H9 (cell line): ENCODE measurements at regions not wholly inside any gene's neighbourhood (a gene's known extent, or its start where the extent isn't known, plus 50 kb on each side); places are given as distances from the start of the nearest gene placed in this dataset.

Experiments used
- DNase-seq: peaks from one replicate; pipeline ENCODE4 v3.0.0-alpha.2; 2017
- H2AFZ ChIP-seq: one replicate; pipeline ENCODE4 v1.6.1; 2013; ENCODE audit warnings: mild to moderate bottlenecking, low read length, control low read depth, moderate library complexity
- H2AK5ac ChIP-seq: 2 replicates; pipeline ENCODE4 v1.6.1; 2013; ENCODE audit warnings: low read length, control low read depth, mixed read lengths; ENCODE audit not compliant: insufficient read length
- H2BK120ac ChIP-seq: one replicate; pipeline ENCODE4 v1.6.1; 2013; ENCODE audit warnings: low read depth, mild to moderate bottlenecking, low read length, control low read depth, inconsistent platforms; ENCODE audit not compliant: poor library complexity, severe bottlenecking
- H2BK12ac ChIP-seq: 2 replicates; pipeline ENCODE4 v1.6.1; 2013; ENCODE audit warnings: low read length, control low read depth, mixed read lengths, low read depth; ENCODE audit not compliant: insufficient read length
- H2BK15ac ChIP-seq: 2 replicates; pipeline ENCODE4 v1.6.1; 2013; ENCODE audit warnings: low read depth, low read length, control low read depth
- H2BK20ac ChIP-seq: one replicate; pipeline ENCODE4 v1.6.1; 2013; ENCODE audit warnings: low read depth, mild to moderate bottlenecking, low read length, control low read depth, inconsistent platforms; ENCODE audit not compliant: poor library complexity, severe bottlenecking
- H2BK5ac ChIP-seq: 2 replicates; pipeline ENCODE4 v1.6.1; 2013; ENCODE audit warnings: low read length, control low read depth, mixed read lengths; ENCODE audit not compliant: insufficient read length
- H3K14ac ChIP-seq: 2 replicates; pipeline ENCODE4 v1.6.1; 2013; ENCODE audit warnings: low read length, control low read depth; ENCODE audit not compliant: insufficient read depth
- H3K18ac ChIP-seq: 2 replicates; pipeline ENCODE4 v1.6.1; 2013; ENCODE audit warnings: low read depth, mild to moderate bottlenecking, mixed read lengths, low read length, control low read depth; ENCODE audit not compliant: insufficient read length
- H3K23ac ChIP-seq: 2 replicates; pipeline ENCODE4 v1.6.1; 2013; ENCODE audit warnings: low read length, control low read depth, mixed read lengths, low read depth; ENCODE audit not compliant: insufficient read length
- H3K23me2 ChIP-seq: 2 replicates; pipeline ENCODE4 v1.6.1; 2013; ENCODE audit warnings: low read depth, mild to moderate bottlenecking, mixed read lengths, low read length, control low read depth; ENCODE audit not compliant: insufficient read length, poor library complexity, severe bottlenecking
- H3K27ac ChIP-seq: 2 replicates; pipeline ENCODE4 v1.5.1; 2013; ENCODE audit warnings: low read length, control low read depth, mixed read lengths, low read depth; ENCODE audit not compliant: insufficient read length
- H3K27me3 ChIP-seq: 2 replicates; pipeline ENCODE4 v1.6.1; 2013; ENCODE audit warnings: low read length, control low read depth, inconsistent platforms; ENCODE audit not compliant: insufficient read depth
- H3K4ac ChIP-seq: 2 replicates; pipeline ENCODE4 v1.6.1; 2013; ENCODE audit warnings: low read depth, mild to moderate bottlenecking, control low read depth, inconsistent platforms, low read length, moderate library complexity
- H3K4me1 ChIP-seq: 2 replicates; pipeline ENCODE4 v1.6.1; 2013; ENCODE audit warnings: low read length, control low read depth, inconsistent platforms; ENCODE audit not compliant: insufficient read depth
- H3K4me2 ChIP-seq: 2 replicates; pipeline ENCODE4 v1.6.1; 2013; ENCODE audit warnings: low read length, control low read depth, mixed read lengths; ENCODE audit not compliant: insufficient read length, insufficient read depth
- H3K56ac ChIP-seq: 2 replicates; pipeline ENCODE4 v1.6.1; 2013; ENCODE audit warnings: low read depth, mild to moderate bottlenecking, mixed read lengths, low read length, control low read depth; ENCODE audit not compliant: insufficient read length
- H3K79me1 ChIP-seq: 2 replicates; pipeline ENCODE4 v1.6.1; 2013; ENCODE audit warnings: low read depth, mild to moderate bottlenecking, moderate library complexity, low read length, control low read depth, inconsistent platforms; ENCODE audit not compliant: insufficient read depth, poor library complexity, severe bottlenecking
- H3K79me2 ChIP-seq: 2 replicates; pipeline ENCODE4 v1.6.1; 2013; ENCODE audit warnings: low read length, control low read depth, inconsistent platforms; ENCODE audit not compliant: insufficient read depth
- H3K9ac ChIP-seq: 2 replicates; pipeline ENCODE4 v1.6.1; 2013; ENCODE audit warnings: low read length, control low read depth, mixed read lengths; ENCODE audit not compliant: insufficient read length; ENCODE audit errors: extremely low read depth
- H3K9me3 ChIP-seq: one replicate; pipeline ENCODE4 v1.6.1; 2013; ENCODE audit warnings: low read depth, low read length, inconsistent platforms; ENCODE audit not compliant: control insufficient read depth
- H3T11ph ChIP-seq: one replicate; pipeline ENCODE4 v1.6.1; 2013; ENCODE audit warnings: mild to moderate bottlenecking, low read length, control low read depth, inconsistent platforms
- H4K20me1 ChIP-seq: one replicate; pipeline ENCODE4 v1.6.1; 2013; ENCODE audit not compliant: control insufficient read depth, insufficient read length, insufficient read depth
- H4K5ac ChIP-seq: 2 replicates; pipeline ENCODE4 v1.6.1; 2013; ENCODE audit warnings: low read depth, mild to moderate bottlenecking, mixed read lengths, low read length, control low read depth; ENCODE audit not compliant: insufficient read length
- H4K8ac ChIP-seq: replicated peaks from 2 replicates; pipeline ENCODE4 v1.6.1; 2013; ENCODE audit warnings: low read length, control low read depth, mixed read lengths, low read depth; ENCODE audit not compliant: insufficient read length
- H4K91ac ChIP-seq: 2 replicates; pipeline ENCODE4 v1.6.1; 2013; ENCODE audit warnings: low read depth, mild to moderate bottlenecking, moderate library complexity, mixed read lengths, low read length, control low read depth; ENCODE audit not compliant: insufficient read length
- H3K27ac Mint-ChIP-seq, 3 experiments: 2 replicates in 2 of 3; 3 replicates in 1 of 3; pipeline ENCODE4 v1.8.0; 2020 to 2021; ENCODE audit warnings: mixed read lengths in 3 of 3, mild to moderate bottlenecking in 1 of 3, moderate library complexity in 1 of 3
- H3K27me3 Mint-ChIP-seq: 2 replicates; pipeline ENCODE4 v1.8.0; 2021; ENCODE audit warnings: low read depth, mild to moderate bottlenecking, moderate library complexity, mixed read lengths
- H3K36me3 Mint-ChIP-seq, 3 experiments: 2 replicates in 2 of 3; 3 replicates in 1 of 3; pipeline ENCODE4 v1.8.0; 2020 to 2021; ENCODE audit warnings: low read depth in 3 of 3, mixed read lengths in 3 of 3; ENCODE audit not compliant: insufficient read depth in 1 of 3
- H3K4me1 Mint-ChIP-seq, 2 experiments: 2 replicates each; pipeline ENCODE4 v1.8.0; 2020; ENCODE audit warnings: mixed read lengths in 2 of 2
- H3K4me3 Mint-ChIP-seq, 2 experiments: 2 replicates in 1 of 2; 3 replicates in 1 of 2; pipeline ENCODE4 v1.8.0; 2020 to 2021; ENCODE audit warnings: mild to moderate bottlenecking in 2 of 2, mixed read lengths in 2 of 2, moderate library complexity in 1 of 2
- H3K9me3 Mint-ChIP-seq, 2 experiments: 2 replicates in 1 of 2; 3 replicates in 1 of 2; pipeline ENCODE4 v1.8.0; 2020; ENCODE audit warnings: mild to moderate bottlenecking in 2 of 2, mixed read lengths in 2 of 2, moderate library complexity in 1 of 2
- TF ChIP-seq, protein P1 (sequence below): fragments of 200-600 bp; sonication (generic); conservative IDR thresholded peaks from 3 replicates; pipeline ENCODE4 v1.8.0; 2021; ENCODE audit warnings: antibody characterized with exemption, mild to moderate bottlenecking

DNA sequence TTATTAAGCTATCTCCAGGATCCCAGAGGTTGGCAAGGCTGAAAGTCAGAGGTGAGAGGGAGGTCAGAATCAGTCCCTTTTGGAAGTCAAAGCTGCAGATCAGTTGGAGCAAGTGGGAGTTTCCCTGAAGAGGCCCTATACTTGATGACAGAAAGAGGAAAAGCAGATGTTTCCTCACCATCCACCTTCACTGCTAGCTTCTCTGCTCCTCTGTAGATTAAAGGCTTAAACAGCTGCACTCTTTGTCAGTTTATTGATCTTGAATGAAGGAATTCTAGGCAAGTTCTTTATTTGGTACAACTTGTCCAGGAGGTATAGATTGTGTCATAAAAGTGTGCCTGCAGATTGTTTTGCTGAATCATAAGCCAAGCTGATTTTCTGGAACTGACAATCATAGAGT lies 408.2 kb upstream of the TGFBR2 start:
- Histone ChIP-seq H3K23ac (no peak overlapping the region), H3K79me2 (no peaks in the 10 kb centered on the region), H3K9me3 (no peaks in the 10 kb centered on the region), H2AK5ac (no peak overlapping the region), H3K79me1 (no peaks in the 10 kb centered on the region), H4K5ac (no peak overlapping the region), H3K27ac (no peak overlapping the region), H3K4ac (no peak overlapping the region), H4K20me1 (no peaks in the 10 kb centered on the region), H2BK5ac (no peak overlapping the region), H3K4me2 (no peak overlapping the region), H3K14ac (no peak overlapping the region), H4K8ac (no peak overlapping the region), H2BK15ac (no peak overlapping the region), H3K56ac (no peak overlapping the region), H2BK20ac (no peak overlapping the region), H3K18ac (no peak overlapping the region), H2AFZ (no peak overlapping the region), H3K23me2 (no peaks in the 10 kb centered on the region), H3K4me1 (no peaks in the 10 kb centered on the region; the same call in 1 of the 2 replicates), H3K27me3 (no peaks in the 10 kb centered on the region), H3K9ac (no peak overlapping the region), H2BK12ac (no peak overlapping the region), H3T11ph (no peak overlapping the region), H4K91ac (no peak overlapping the region), H2BK120ac (no peak overlapping the region)
- Mint-ChIP-seq H3K4me3 (no peak overlapping the region), H3K9me3 (peaks cover 2 to 3% of the 10 kb centered on the region in 2 experiments; a peak in 2 of 5 replicates), H3K36me3 (no peaks in the 10 kb centered on the region), H3K4me1 (peaks cover 0 to 4% of the 10 kb centered on the region in 2 experiments; a peak in 2 of 4 replicates), H3K27ac (peak overlapping the region in 1 of 3 experiments; percentile 4; a peak in 1 of 7 replicates), H3K27me3 (no peaks in the 10 kb centered on the region; the same call in 1 of the 2 replicates)
- TF ChIP-seq, protein P1, sequence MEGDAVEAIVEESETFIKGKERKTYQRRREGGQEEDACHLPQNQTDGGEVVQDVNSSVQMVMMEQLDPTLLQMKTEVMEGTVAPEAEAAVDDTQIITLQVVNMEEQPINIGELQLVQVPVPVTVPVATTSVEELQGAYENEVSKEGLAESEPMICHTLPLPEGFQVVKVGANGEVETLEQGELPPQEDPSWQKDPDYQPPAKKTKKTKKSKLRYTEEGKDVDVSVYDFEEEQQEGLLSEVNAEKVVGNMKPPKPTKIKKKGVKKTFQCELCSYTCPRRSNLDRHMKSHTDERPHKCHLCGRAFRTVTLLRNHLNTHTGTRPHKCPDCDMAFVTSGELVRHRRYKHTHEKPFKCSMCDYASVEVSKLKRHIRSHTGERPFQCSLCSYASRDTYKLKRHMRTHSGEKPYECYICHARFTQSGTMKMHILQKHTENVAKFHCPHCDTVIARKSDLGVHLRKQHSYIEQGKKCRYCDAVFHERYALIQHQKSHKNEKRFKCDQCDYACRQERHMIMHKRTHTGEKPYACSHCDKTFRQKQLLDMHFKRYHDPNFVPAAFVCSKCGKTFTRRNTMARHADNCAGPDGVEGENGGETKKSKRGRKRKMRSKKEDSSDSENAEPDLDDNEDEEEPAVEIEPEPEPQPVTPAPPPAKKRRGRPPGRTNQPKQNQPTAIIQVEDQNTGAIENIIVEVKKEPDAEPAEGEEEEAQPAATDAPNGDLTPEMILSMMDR: no peak
- no peak for DNase-seq
